ENCODE measurements at regions not wholly inside any gene's neighbourhood (a gene's known extent, or its start where the extent isn't known, plus 50 kb on each side); places are given as distances from the start of the nearest gene placed in this dataset.
A peak's percentile ranks its signal among the peaks of the same experiment; 100 is the strongest.

- no peak for DNase-seq
These were observed 51.1 kb upstream of the GRIK3 start for GRCh38 chr1:37085393-37085792.

- DNase-seq: no peak
These were observed 55.4 kb upstream of the GRIK3 start for GRCh38 chr1:37089750-37090149.

DNA sequence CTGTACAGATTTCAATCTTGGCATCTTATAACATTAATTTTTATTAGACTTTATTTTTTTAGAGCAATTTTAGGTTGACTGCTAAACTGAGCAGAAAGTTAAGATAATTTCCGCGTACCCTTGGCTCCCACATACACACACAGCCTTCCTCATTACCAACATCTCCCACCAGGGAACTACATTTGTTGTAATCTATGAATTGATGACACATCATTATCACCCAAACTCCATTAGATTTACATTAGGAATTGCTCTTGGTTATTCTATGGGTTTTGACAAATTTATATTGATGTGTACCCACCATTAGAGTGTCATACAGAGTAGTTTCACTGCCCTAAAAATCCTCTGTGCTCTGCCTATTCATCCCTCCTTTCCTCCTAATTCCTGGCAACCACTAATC is 56.4 kb upstream of the GRIK3 start:
- no peak for DNase-seq

GRCh38 chr1:37092937-37093336 is 58.6 kb upstream of the GRIK3 start:
- DNase-seq: no peak

DNA sequence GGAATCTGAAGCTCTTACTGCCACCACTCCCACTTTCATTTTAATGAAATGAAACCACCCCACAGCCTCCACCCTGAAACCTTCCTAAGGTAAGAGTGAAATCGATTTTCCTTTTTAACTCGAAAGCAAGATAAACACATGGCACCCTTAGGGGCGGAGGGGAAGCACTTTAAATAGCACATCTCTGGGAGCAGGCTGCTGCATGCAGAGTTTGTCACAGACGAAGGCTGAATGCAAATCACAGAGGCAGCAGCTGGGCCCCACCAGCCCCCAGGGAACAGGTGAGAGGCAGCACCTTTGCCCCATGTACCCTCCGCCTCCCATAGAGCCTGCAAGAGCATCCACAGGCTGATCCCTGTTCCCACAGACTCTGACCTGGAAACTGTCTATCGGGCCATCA is 60.0 kb upstream of the GRIK3 start:
- DNase-seq: peak; percentile 58

DNA sequence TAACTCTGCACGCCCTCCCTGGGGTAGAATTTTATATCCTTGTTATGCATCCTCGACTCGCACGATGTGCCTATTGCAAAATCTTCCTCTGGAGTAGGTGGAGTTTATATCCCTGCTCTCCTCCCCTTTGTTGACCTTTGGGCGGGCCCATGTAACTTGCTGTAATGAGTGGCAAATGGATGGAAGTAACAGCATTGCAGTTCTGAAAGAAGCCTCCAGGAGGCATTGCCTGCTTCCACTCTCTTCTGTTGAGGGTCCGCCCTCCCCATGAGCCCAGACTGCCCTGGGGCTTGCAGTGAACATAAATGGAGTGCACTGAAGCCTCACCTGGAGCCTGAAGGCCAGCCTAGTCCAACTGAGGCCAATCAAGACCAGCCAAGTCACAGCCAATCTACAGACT is 62.2 kb upstream of the GRIK3 start:
- no peak for DNase-seq

GRCh38 chr1:37097731-37098130 is 63.4 kb upstream of the GRIK3 start:
- DNase-seq: no peak

DNA sequence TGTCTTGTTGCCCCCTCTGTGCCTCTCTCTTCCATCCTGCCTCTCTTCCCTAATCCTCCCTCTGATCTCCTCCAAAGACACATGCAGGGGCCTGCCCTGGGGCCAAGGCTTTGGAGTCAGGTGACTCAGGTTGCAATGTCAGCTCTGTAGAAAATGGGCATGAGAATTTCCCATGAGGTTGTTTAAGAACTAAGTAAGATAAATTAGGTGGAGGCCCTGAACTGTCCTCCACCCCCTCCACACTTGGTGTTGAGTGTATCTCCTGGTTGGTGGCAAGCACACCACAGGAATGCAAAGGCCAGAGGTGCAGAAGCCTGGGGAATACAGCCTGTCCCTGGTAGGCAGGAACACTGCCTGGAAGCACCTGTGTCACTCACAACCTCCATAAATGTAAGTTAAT is 63.9 kb upstream of the GRIK3 start:
- DNase-seq: no peak

GRCh38 chr1:37100310-37100709 is 66.0 kb upstream of the GRIK3 start:
- no peak for DNase-seq

DNA sequence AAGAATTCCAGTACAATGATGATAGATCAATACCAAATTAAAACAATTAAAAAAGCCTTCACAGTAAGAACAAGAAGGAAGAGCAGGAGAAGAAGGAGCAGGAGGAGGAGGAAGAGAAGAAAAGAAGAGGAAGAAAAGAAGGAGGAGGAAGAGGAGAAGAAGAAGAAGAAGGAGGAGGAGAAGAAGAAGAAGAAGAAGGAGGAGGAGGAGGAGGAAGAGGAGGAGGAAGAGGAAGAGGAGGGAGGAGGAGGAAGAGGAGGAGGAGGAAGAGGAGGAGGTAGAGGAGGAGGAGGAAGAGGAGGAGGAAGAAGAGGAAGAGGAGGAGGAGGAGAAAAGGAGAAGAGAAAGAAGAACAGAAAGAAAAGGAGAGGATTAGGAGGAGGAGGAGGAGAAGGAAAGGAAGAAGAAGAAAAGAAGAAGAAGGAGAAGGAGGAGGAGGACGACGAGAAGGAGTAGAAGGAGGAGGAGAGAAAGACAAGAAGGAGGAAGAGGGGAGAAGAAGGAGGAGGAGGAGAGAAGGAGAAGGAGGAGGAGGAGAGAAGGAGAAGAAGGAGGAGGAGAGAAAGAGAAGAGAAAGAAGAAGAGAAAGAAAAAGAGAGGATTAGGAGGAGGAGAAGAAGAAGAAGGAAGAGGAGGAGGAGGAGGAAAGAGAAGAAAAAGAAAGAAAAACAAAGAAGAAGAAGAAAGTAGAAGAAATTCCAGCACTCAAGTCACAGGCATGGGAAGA is 68.5 kb upstream of the GRIK3 start:
- no peak for DNase-seq

DNA sequence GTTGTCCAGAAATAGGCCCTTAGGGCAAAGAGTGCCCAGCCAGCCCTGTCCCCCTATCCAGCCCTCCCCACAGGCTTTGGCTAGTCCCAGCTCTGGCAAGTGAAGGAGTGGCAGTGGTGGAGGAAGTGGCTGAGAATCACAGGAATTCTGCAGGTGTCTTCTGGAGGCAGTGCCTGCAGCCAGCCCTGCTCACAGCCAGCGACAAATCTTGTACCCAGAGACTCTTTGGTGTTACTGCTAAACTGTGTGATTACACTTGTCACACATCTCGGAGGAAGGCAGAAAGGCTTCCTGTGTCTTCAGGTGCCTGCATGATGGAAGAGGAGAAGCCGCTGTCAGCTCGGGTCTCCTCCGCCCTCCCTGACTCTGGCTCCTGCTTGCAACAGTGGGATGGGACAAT is 71.6 kb upstream of the GRIK3 start:
- no peak for DNase-seq

DNA sequence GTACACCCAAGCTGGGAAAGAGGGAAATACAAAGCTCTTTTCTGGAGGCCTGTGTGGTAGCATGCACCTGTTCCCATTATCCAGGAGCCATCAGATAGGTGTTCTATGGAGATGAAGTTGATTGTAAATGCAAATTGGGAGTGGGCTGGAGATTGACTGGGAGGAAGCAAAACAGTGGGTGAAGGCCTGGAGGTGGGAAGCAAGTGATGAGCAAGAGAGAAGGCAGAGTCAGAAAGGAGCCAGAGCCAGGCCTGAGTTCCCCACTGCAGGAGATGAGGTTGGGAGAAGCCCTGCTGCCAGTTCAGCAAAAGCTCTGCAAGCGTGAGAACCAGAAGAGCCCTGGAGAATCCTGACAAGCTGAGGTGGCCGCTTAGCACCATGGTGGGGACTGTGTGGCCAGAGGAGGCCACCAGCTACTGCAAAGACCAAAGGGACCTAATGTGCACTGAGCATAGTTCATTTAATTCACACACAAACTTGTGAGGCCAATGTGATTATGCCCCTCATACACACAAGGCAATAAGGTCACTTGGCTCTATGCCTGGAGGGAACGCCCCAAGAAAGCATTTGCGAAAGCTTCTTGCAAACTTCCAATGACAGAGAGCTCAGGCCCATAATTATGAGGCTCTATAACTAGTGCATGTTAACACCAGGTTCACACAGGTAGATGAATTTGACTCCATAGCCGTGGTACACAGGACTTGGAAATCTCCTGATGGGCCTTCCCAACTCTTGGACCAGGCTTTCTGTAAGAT is 73.0 kb upstream of the GRIK3 start:
- no peak for DNase-seq

DNA sequence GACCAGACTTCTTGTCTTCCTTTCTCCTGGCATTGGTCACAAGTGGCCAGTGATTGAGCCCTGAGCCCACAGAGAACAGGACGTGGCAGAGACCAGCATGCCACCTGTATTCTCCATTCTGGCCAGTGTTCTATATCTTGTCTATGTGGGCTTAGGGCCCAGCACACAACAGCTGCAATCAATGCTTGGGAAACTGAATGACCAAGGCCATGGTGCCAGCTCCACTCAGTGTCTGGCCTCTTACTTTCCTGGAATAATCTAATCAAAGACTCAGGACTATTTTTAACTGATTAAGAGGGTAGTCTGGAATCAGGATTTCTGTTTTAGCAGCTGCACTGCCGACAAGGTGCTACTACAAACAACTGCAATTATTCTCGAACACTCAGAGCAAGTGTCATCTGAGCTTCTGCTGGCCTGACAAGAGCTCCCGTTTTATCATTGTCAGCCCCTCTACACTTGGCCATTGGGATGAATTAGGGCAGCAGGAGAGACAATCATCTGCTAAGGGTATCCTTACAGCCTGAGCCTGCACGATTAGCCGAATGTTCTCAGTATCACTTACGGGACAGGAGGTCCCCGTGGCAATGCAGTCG is 74.4 kb upstream of the GRIK3 start:
- DNase-seq: no peak

DNA sequence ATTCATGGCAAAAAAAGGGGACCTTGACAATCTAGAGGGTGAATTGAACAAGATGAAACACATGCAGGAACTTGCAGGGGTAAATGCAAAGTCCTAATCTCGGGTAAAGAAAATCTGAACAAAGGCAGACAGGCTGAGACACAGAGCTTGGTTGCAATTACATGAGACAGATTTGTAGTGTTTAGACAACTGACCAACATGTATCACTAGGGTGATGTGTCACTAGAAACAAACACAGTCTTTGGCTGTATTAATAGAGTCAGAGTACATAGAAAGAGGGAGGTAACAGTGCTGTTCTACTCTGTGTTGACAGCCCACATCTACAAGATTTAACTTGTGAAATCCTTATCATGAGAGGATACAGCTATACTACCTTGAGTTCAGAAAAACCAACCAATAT is 78.1 kb upstream of the GRIK3 start:
- no peak for DNase-seq

GRCh38 chr1:37113285-37113997 is 79.1 kb upstream of the GRIK3 start:
- DNase-seq: no peak

DNA sequence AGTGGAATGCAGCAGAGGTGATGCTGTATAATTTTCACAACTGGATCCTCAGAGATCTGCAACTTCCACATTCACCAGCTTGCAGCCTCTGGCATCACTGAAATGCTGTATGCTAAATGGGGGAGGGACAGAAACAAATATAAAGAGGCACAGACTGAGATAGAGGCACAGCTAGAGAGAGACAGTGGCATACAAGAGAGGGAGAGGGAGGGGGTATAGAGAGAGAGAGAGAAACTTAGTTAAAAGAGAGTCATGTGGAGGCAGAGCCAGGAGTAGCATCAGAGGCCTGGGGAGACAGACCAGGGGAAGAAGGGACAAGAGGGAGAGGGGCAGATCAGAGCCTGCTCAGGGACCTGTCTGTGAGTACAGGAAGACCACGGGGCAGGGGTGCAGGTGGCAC is 84.5 kb upstream of the GRIK3 start:
- no peak for DNase-seq

GRCh38 chr1:37120279-37120678 is 86.0 kb upstream of the GRIK3 start:
- DNase-seq: no peak

DNA sequence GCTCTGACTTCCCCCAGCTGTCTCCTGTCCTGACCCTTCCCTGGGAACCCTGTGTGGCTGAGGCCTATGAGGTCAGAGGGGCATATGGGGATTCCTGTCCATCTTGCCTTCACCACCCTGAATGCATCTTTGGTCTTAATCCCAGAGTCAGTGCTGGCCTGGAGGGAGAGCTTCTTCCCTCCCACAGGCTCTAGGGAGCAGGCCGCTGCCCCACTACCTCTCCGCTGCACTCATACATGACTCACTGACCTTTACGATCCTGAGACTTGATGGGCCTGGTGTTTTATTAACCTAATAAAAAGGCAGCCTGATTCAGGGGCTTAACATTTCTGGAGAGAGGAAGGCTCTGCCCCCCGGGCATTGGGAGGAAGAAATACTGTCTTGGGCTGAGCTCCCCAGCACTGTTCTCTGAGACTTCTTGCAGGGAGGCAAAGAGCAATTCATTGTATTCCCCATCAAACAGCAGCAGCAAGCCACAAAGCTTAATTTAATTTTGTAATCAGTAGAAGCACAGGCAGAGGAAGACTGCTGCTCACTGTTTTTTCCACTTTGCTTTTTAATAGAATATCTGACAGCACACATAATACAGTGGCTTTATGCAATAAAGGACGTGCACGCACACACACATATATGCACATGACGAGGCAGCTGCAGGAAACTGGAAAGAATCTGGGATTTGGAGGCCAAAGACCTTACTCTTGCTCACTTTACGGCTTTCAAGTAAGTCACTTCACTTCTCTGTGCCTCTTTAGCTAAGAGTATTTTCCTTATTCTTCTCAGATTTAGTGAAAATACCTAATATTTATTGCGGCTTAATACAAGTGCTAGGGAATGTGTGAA is 89.2 kb upstream of the GRIK3 start:
- no peak for DNase-seq

DNA sequence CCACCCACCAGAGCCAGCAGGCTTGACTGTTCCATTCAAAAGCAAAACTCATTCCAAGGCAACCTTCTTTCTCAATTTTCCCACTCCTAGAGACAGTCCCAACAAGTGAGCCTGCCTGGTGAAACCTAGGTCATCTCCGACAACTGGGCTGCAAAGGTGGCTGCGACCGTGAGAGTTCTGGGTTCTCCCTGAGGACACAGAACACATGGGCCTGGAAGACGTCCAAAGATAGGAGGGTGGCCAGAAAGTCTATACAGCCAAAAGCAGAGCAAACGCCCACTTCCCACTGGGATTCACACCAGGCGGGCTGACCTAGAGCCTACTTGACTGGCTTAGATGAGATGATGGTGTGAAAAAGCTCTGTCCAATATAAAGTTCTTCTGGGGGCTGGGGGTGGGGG is 90.2 kb upstream of the GRIK3 start:
- DNase-seq: no peak

- no peak for DNase-seq
These were observed 91.0 kb upstream of the GRIK3 start for GRCh38 chr1:37125295-37125694.

GRCh38 chr1:37127254-37127748 is 93.0 kb upstream of the GRIK3 start:
- no peak for DNase-seq

- no peak for DNase-seq
These were observed 93.8 kb upstream of the GRIK3 start for GRCh38 chr1:37128091-37128490.
